Stimulated activated CD8-positive, alpha-beta memory T cell treated with anti-CD3 and anti-CD28 coated beads, Interleukin-4, amount 100 ng/mL, for 4 hours (primary cell): ENCODE measurements at regions not wholly inside any gene's neighbourhood (a gene's known extent, or its start where the extent isn't known, plus 50 kb on each side); places are given as distances from the start of the nearest gene placed in this dataset.
"Not testable (repeated sequence)": the region's sequence is repeated elsewhere in the genome, so short reads cannot be mapped to it uniquely, and the experiment has no call there.

Source experiments
- DNase-seq, 2 donors: peaks; one replicate each; pipeline ENCODE4 v3.0.0-alpha.2; 2020; ENCODE audit warnings: low read depth in 2 of 2, low spot score in 1 of 2

- not testable (repeated sequence) for DNase-seq
These were observed 735.1 kb upstream of the SGO1 start for GRCh38 chr3:20921112-20921511.

DNA sequence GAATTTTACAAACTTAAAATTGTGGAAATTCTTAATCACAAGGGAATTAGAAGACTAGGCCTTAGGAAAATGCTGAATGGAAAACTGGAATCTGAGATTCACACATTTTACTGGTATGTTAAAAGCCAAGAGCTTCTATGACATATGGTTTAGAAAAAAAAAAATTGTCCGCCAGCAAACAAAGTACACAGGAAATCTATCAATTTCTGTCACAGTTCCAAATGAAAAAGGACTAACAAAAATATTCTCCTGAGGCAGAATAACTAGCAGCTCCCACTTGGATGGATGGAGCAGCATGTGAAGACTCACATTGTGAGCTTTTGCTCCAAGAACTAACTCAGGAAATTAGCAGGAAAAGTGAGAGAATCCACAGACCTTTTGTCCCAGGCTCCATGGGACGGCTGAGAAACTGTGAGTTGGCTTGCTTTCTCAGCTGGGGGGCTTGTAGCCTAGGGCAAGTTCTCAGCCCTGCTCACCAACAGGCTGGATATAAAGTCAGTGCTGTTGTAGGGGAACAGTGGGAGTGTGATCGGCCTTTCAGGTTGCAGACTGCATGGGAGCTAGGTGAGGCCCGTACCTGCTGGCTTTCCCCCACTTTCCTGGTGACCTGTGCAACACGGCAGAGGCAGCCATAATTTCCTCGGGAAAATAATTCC lies 731.1 kb upstream of the SGO1 start:
- no peak for DNase-seq

- no peak for DNase-seq
These were observed 728.3 kb upstream of the SGO1 start for GRCh38 chr3:20914310-20914709.

DNA sequence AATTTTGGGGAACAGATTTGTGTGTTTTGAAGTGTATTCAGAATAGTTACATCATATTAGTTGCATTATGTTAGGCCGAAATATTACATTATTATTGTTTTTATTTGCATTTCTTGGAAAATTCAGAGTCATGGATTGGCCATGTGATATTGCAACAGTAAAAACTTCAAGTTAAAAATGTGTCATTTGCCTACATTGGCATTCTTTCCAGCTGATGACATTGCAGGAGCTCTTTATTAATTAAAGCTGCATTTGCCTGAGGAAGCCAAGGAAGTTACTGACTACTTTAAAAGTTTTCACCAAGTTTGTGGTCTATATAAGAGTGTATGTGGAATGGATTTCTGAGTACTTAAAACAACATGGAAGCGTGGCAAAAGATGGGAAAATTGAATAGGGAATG lies 726.4 kb upstream of the SGO1 start:
- no peak for DNase-seq

DNA sequence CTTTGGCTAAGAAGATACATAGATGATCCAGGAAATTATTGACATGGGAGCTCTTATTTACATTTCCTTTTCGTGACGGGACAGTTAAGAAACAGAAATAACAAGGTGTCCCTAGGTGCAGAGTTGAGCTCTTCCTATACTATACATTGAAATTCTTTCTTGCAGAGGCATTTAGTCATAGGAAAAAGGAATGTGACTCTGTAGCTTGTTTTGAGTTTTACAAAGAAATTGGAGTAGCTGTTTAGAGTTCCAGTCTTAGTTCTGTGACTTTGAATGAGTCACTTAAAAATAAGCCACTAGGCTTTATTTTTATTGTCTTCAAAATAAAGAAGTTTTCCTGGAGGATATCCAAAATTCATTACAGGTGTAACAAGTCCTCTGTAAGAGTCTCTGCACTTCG lies 723.5 kb upstream of the SGO1 start:
- no peak for DNase-seq

DNA sequence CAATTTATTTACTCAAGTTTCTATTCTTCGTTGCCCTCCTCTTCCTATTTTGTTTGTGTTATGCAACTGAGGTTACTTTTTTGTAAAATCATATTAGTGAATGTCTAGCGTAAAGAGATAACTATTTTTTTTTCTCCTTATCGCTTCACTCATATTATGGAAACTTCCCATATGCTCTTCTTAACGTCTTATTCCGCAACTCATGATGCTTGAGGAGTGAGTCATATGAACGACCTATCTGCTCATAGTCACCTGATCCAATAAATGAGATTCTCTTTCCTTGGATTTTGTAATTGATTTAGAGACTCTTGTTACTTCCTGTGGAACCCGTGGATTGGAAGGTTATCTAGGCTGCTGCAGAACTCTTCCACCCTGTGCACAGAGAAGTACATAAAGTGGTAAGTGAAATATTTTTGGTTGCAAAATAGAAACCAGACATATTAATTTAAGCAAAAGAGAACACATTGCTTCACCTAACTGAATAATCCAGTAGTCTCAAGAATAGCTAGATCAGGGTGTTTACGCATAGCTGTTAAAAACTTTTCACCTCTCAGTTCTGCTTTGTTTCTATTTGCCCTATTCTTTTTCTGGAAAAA lies 719.3 kb upstream of the SGO1 start:
- no peak for DNase-seq

- no peak for DNase-seq
These were observed 718.7 kb upstream of the SGO1 start for GRCh38 chr3:20904671-20905070.

DNA sequence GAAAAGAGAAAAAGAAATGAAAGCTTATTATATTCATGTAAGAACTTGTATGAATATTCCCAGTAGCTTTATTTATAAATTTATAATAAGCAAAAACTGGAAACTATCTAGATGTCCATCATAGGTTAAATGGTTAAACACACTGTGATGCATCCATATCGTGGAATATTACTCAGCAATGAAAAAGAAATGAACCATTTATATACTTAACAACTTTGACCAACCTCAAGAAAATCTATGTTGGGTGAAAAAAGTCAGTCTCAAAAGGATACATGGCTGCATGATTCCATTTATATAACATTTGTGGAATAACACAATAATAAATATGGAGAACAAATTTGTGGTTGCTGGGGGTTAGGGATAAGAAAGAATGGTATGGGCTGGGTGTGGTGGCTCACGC lies 713.0 kb upstream of the SGO1 start:
- no peak for DNase-seq

- no peak for DNase-seq
These were observed 704.1 kb upstream of the SGO1 start for GRCh38 chr3:20890111-20890519.

DNA sequence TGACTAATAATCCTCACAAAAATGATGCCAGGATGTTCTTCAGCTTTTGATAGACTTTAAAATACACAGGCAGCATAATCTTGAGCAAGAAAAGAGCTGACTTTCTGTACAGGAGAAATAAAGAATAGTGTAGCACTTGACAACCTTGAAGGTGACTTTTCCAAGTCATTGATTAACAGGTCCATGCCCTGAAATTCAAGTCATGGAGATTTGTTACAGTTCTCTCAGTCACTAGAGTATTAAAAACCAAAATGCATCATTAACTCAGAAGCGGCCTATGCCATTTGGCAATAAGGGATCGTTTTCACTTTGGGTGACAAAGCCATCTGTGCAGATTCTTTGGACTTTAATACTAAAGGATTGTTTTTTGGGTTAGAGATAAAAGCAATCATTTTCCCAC lies 692.7 kb upstream of the SGO1 start:
- DNase-seq: no peak

DNA sequence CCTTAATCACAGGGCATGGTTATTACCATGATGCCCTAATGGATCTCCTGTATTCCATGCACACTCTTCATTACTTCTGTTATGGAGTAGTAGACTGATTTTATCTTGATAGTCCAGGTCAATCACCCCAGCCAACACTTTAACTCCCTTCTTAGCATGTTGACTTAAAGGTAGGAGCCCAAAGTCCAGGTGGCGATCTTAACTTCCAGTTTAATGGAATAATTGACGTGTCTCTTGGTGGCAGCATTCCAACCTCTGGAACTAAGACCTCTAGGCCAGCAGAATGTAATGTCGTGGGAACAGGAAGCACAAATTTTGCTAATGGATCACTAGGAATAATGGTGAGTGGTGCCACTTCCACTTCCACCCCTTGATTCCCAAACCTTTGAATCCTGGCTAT lies 687.2 kb upstream of the SGO1 start:
- no peak for DNase-seq

DNA sequence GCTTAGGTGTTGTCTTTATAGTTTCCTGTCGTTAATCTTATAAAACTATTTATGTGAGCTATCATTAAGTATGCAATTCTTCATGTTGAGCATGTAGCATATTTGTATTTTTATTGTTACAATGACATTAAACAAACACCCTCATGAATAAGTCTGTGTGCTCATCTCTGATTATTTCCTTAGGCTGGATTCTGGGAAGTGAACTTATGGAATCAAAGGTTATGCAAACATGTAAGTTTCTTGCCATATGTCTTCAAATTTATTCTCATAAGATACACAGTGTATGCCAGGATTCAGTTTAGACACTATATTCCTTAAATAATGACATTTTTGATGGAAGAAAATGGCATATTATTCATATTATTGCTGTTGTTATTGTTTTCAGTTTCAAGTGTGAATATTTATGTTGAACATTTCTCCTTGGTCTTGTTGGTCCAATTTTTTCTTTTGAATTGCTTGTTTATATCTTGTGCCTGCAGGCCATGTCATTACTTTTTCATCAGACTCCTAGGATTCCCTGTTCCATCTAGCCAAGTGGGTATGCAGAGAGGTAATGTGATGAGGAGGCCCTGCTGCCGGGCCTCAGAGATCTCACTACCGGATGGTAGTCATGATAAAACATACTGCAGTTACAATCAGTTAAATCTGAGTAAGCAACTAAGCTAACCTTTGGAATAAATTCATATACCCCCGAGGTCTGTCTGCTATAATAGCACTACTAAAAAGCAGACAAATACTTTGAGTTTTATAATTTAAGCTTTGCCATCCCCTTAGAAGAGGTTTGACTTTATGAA lies 684.3 kb upstream of the SGO1 start:
- DNase-seq: no peak

GRCh38 chr3:20865803-20866202 lies 679.8 kb upstream of the SGO1 start:
- DNase-seq: no peak

- no peak for DNase-seq
These were observed 675.4 kb upstream of the SGO1 start for GRCh38 chr3:20861454-20861853.

DNA sequence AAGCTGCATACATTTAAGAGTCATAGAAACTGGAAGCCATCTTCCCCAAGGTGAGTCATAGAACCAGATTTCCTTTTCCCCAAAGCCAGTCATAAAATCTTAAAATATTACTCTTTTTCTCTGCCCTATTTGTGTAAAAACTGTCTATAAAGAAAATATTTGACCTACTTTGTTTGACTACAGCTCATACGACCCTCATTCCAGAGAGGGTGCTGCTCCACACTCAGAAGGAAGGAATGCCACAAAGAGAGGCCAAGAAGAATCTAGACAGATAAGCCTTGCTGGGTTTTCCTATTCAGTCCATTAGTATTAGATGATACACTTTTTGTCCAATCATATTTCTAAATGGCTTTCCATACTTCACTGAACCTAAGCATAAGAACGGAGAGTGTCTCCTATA lies 671.6 kb upstream of the SGO1 start:
- no peak for DNase-seq

DNA sequence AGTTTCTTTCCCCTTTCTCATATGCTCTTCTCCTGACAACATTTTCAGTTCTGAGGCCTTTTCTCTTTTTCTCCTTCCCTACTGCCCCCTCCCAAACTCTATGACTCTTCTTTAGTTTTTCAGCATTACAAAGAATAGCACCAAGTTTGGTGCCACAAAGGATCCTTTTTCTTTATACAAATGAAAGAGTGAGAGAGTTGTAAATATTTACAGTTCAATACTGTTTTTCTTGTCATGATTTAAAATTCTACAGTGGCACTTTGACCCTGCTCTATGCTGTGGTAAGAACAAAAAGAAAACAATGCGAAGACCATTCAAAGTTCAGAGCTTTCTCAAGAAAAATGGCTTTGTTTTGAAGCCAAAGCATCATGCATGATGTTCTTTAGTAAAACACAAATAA lies 667.9 kb upstream of the SGO1 start:
- DNase-seq: no peak

DNA sequence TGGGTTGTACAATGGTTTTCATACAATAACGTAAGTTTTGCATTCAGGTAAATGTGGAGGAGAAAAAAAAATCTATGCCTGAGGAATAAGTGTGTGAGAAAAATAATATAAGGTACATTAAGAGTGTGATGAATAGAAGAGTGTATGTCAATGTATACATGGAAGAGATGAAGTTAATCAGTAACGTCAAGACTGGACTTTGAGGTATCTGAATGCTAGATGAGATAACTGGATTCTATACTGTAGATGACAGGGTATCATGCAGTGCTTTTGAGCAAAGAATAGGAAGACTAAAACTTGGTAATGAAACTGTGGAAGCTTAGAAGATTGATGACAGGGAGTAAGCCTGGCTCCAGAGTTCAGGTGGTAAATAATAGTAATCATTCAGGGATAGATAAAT lies 666.7 kb upstream of the SGO1 start:
- no peak for DNase-seq

- DNase-seq: no peak
These were observed 664.0 kb upstream of the SGO1 start for GRCh38 chr3:20849975-20850374.

DNA sequence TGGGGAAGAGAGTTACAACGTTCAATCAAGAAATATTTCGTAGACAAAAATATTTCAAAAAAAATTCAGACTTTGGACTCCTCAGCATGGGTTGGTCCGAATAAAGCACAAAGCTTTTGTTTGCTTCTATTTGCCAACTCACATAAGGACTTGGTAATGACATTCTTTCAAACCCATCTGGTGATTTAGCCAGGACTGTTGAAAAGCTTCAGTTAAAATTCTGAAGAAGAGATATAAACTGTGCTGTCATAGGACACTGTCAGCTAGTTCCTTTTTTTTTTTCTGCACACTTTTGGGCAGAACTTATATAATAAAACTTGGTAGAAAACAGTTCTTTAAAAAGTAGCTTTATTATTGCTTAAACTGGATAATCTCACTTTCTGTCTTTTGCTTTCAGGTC lies 660.8 kb upstream of the SGO1 start:
- DNase-seq: no peak

DNA sequence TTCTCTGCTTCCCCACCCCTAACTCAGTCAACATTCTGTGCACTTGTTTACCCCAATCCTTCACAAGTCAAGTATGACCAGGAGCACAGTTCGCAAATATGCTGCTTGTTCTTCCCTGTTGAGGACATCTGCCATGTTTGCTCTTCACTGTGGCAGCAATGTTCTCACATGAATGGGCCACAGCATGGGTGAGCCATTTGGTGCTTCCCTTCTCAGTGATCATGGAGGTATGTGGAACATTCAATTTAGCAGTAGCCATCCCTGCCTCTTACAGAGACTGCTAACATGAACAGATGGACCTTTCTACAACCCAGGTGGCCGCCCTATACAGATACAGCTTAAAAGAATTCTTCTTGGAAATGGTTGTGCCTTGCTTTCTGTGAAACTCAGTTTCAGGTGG lies 660.1 kb upstream of the SGO1 start:
- DNase-seq: no peak

DNA sequence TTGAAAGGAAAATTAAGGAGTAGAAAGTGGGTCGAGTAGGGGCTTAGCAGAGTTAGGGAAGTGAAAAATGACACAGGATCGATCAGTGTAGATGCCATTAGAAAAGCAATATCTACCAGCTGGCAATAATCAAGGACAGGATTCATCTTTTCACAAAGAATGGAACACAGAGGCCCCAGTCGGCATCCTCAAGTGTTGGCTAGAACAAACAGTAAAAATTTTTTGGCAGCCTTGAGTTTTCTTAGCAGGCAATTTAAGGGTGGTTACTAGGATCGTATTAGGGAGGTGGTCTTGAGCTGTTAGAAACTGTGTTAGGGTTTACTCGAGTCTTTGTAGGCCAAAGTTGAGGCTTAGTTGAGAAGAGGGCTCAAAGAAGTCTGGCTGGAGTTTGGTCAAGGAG lies 658.8 kb upstream of the SGO1 start:
- DNase-seq: no peak

GRCh38 chr3:20842594-20843436 lies 656.8 kb upstream of the SGO1 start:
- DNase-seq: no peak
